OCI-LY7 (cell line): ENCODE measurements at regions not wholly inside any gene's neighbourhood (a gene's known extent, or its start where the extent isn't known, plus 50 kb on each side); places are given as distances from the start of the nearest gene placed in this dataset.
A peak's percentile ranks its signal among the peaks of the same experiment; 100 is the strongest.

Source experiments
- EZH2phosphoT487 ChIP-seq: fragments of 200-600 bp; sonication (generic); IDR thresholded peaks from 2 replicates; pipeline ENCODE4 v1.6.1; 2018; ENCODE audit warnings: low read depth, borderline replicate concordance, mild to moderate bottlenecking, mixed run types, antibody characterized with exemption, low read length, moderate library complexity, mixed read lengths
- TF ChIP-seq, protein P1 (sequence below): fragments of 200-600 bp; sonication (generic); conservative IDR thresholded peaks from 2 replicates; pipeline ENCODE4 v1.5.1; 2014; ENCODE audit warnings: mild to moderate bottlenecking, antibody characterized with exemption, low read length, moderate library complexity, mixed read lengths

GRCh38 chrX:131675596-131676194 is 131.8 kb downstream of the OR13H1 start:
- TF ChIP-seq, protein P1, sequence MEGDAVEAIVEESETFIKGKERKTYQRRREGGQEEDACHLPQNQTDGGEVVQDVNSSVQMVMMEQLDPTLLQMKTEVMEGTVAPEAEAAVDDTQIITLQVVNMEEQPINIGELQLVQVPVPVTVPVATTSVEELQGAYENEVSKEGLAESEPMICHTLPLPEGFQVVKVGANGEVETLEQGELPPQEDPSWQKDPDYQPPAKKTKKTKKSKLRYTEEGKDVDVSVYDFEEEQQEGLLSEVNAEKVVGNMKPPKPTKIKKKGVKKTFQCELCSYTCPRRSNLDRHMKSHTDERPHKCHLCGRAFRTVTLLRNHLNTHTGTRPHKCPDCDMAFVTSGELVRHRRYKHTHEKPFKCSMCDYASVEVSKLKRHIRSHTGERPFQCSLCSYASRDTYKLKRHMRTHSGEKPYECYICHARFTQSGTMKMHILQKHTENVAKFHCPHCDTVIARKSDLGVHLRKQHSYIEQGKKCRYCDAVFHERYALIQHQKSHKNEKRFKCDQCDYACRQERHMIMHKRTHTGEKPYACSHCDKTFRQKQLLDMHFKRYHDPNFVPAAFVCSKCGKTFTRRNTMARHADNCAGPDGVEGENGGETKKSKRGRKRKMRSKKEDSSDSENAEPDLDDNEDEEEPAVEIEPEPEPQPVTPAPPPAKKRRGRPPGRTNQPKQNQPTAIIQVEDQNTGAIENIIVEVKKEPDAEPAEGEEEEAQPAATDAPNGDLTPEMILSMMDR: peak; percentile 64
- no peak for TF ChIP-seq EZH2phosphoT487
